GM10266 (cell line): ENCODE measurements at regions not wholly inside any gene's neighbourhood (a gene's known extent, or its start where the extent isn't known, plus 50 kb on each side); places are given as distances from the start of the nearest gene placed in this dataset.

Experiments used
- DNase-seq: peaks from one replicate; pipeline ENCODE4 v3.0.0; 2012; ENCODE audit errors: extremely low spot score
- TF ChIP-seq, protein P1 (sequence below): IDR thresholded peaks from 2 replicates; pipeline ENCODE4 v1.5.1; 2012; ENCODE audit warnings: mild to moderate bottlenecking, low read depth; ENCODE audit not compliant: control insufficient read depth, insufficient read depth; ENCODE audit errors: missing control alignments

DNA sequence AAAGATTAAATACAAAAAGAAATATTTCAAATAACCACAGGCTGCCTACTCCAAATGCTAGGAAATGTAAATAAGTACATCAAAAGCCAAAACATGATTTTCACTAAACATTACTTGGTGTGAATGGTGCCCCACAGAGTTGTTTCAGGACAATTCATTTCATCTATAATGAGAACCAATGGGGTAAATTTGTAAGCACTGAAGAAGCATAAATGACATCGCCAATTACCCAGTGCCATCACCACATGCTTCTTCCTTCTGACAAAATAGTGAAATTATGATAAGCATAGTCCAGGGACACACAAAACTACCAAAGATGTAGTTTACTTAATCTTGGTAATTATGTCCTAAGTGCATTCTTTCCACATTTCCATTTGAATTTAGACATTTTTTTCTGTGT is 510.4 kb upstream of the TYRP1 start:
- TF ChIP-seq, protein P1, sequence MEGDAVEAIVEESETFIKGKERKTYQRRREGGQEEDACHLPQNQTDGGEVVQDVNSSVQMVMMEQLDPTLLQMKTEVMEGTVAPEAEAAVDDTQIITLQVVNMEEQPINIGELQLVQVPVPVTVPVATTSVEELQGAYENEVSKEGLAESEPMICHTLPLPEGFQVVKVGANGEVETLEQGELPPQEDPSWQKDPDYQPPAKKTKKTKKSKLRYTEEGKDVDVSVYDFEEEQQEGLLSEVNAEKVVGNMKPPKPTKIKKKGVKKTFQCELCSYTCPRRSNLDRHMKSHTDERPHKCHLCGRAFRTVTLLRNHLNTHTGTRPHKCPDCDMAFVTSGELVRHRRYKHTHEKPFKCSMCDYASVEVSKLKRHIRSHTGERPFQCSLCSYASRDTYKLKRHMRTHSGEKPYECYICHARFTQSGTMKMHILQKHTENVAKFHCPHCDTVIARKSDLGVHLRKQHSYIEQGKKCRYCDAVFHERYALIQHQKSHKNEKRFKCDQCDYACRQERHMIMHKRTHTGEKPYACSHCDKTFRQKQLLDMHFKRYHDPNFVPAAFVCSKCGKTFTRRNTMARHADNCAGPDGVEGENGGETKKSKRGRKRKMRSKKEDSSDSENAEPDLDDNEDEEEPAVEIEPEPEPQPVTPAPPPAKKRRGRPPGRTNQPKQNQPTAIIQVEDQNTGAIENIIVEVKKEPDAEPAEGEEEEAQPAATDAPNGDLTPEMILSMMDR: no peak

GRCh38 chr9:12183321-12183720 is 509.9 kb upstream of the TYRP1 start:
- TF ChIP-seq, protein P1: no peak
- no peak for DNase-seq

More for the DNA sequence above, 510.4 kb upstream of the TYRP1 start:
- no peak for DNase-seq

- TF ChIP-seq, protein P1: no peak
- no peak for DNase-seq
Measured at GRCh38 chr9:12185856-12186255, 507.3 kb upstream of the TYRP1 start.

GRCh38 chr9:12191630-12192029 is 501.6 kb upstream of the TYRP1 start:
- TF ChIP-seq, protein P1: no peak
- no peak for DNase-seq

DNA sequence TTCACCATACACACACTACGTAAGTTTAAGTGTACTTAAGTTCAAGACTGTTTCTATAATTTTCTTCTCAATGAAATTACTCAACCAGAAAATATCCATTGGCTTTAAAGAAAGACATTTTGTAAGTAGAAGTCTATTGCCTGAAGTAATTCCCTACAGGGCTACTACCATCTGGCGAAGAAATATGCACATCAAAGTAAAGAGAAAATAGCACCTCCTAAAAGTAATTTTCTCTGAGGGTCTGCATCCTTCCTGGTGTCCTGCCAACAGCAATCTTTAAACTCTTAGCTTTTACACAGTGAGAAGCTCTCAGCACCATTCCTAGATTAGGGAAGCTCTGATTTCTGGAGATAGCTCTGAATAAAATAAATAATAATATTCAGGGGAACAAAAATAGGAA is 498.5 kb upstream of the TYRP1 start:
- DNase-seq: no peak
- TF ChIP-seq, protein P1: no peak

DNA sequence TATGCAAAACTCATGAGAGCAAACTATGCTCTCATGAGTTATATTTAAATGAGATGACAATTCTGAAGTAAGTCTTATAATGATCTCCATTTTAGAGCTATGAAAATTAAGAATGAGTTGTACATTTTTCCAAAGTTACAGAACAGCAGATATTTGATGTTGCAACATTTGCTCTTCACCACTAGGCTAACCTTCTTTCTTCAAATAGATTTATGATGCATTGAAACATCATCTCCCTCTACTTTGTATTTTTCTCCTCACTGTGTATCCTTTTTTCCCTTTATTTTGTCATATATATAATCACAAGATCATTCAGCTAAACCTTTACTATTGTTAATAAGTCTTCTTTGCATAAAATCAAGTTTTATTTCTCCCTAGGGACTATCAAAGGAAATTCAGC is 497.7 kb upstream of the TYRP1 start:
- DNase-seq: no peak
- TF ChIP-seq, protein P1: no peak

DNA sequence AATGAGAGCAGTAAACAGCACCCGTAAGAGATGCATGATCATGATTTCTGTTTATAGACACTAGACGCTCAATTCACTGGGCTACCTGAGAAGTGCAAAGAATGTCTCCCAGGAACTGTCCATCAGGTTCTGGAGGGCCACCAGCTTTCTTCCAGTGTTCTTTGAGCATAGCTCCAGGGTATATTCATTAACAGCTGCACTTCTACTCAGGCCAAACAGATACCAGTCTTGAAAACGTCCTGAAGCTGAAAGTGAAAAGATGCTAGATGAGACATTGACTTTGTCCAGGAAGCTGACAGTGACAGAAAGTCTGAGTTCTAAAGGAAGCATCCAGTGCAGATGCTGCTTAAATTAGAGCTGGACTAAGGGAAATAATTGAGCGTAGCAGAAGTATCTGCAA is 488.7 kb upstream of the TYRP1 start:
- DNase-seq: no peak
- TF ChIP-seq, protein P1: no peak

- TF ChIP-seq, protein P1: no peak
Measured at GRCh38 chr9:12212860-12213259, 480.3 kb upstream of the TYRP1 start.

More at GRCh38 chr9:12212860-12213259, 480.3 kb upstream of the TYRP1 start:
- DNase-seq: no peak
